Hepatocyte (in vitro differentiated cells): ENCODE measurements at regions not wholly inside any gene's neighbourhood (a gene's known extent, or its start where the extent isn't known, plus 50 kb on each side); places are given as distances from the start of the nearest gene placed in this dataset.

Experiments
- DNase-seq: peaks from one replicate; pipeline ENCODE4 v3.0.0-alpha.2; 2016; ENCODE audit warnings: low spot score
- H2AFZ ChIP-seq: fragments of 200-600 bp; sonication (generic); 2 replicates; pipeline ENCODE4 v1.6.0; 2016; ENCODE audit warnings: antibody characterized with exemption, mild to moderate bottlenecking
- H3K27ac ChIP-seq: fragments of 200-600 bp; sonication (generic); 2 replicates; pipeline ENCODE4 v1.5.1; 2016; ENCODE audit warnings: mild to moderate bottlenecking
- H3K27me3 ChIP-seq: fragments of 200-600 bp; sonication (generic); 2 replicates; pipeline ENCODE4 v1.6.1; 2016
- H3K36me3 ChIP-seq: fragments of 200-600 bp; sonication (generic); replicated peaks from 2 replicates; pipeline ENCODE4 v1.5.1; 2016; ENCODE audit warnings: low read depth; ENCODE audit not compliant: insufficient read depth
- H3K4me1 ChIP-seq: fragments of 200-600 bp; sonication (generic); 2 replicates; pipeline ENCODE4 v1.5.1; 2016; ENCODE audit warnings: mild to moderate bottlenecking, moderate library complexity; ENCODE audit not compliant: insufficient read depth
- H3K4me2 ChIP-seq: fragments of 200-600 bp; sonication (generic); 2 replicates; pipeline ENCODE4 v1.6.0; 2016
- H3K4me3 ChIP-seq: fragments of 200-600 bp; sonication (generic); 2 replicates; pipeline ENCODE4 v1.5.1; 2016; ENCODE audit warnings: mild to moderate bottlenecking
- H3K79me2 ChIP-seq: fragments of 200-600 bp; sonication (generic); 2 replicates; pipeline ENCODE4 v1.6.0; 2017; ENCODE audit warnings: mild to moderate bottlenecking
- H3K9me2 ChIP-seq: fragments of 200-600 bp; sonication (generic); replicated peaks from 2 replicates; pipeline ENCODE4 v1.6.0; 2017; ENCODE audit warnings: mild to moderate bottlenecking; ENCODE audit not compliant: insufficient read depth
- H3K9me3 ChIP-seq: fragments of 200-600 bp; sonication (generic); 2 replicates; pipeline ENCODE4 v1.5.1; 2016; ENCODE audit warnings: low read depth, mild to moderate bottlenecking
- H4K20me1 ChIP-seq: fragments of 200-600 bp; sonication (generic); 2 replicates; pipeline ENCODE4 v1.6.0; 2016; ENCODE audit warnings: mild to moderate bottlenecking; ENCODE audit not compliant: insufficient read depth, poor library complexity, severe bottlenecking
- CTCF ChIP-seq: fragments of 200-600 bp; sonication (generic); IDR thresholded peaks from 2 replicates; pipeline ENCODE4 v1.5.1; 2016; ENCODE audit warnings: antibody characterized with exemption, mild to moderate bottlenecking; ENCODE audit not compliant: poor library complexity
- EZH2 ChIP-seq: fragments of 200-600 bp; sonication (generic); IDR thresholded peaks from 2 replicates; pipeline ENCODE4 v1.6.1; 2016; ENCODE audit warnings: antibody characterized with exemption, mild to moderate bottlenecking, borderline replicate concordance
- EZH2phosphoT487 ChIP-seq: fragments of 200-600 bp; sonication (generic); IDR thresholded peaks from one replicate; pipeline ENCODE4 v1.6.1; 2018; ENCODE audit warnings: antibody characterized with exemption, mild to moderate bottlenecking, low read depth, moderate library complexity; ENCODE audit not compliant: unreplicated experiment, severe bottlenecking
- WGBS: methylation state at CpG from one replicate; pipeline ENCODE4 v1.1.6; 2016; ENCODE audit warnings: low lambda C conversion rate; ENCODE audit errors: missing lambda C conversion rate; 5-methylcytosine and 5-hydroxymethylcytosine counted together

DNA sequence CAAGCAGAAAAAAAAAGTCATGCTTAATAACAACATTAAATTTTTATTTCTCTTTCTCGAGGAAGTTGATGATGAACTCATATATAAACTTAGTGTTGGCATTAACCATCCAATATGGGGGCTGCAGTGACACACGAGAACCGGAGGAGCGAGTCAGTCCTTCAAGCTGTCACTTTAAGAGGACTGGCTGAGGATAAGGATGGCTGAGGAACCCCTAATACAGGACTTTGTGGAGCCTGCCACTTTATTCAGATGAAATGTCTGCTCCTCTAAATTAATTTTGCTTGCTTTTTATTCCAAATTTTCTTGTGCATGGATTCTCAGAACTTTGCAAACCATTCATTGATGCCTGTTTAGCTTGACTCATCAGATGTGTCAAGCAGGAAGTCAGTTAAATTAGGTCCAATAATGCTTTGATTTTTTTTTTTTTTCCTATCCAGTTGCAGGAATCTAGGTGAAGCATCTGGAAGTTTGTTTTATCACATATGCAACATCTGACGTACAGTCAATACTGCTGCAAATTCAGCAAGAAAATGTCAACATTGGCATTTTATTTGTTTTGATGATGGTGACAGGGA, 144.2 kb upstream of the COL5A1 start:
- Histone ChIP-seq H3K79me2 (no peaks in the 10 kb centered on the region), H3K4me2 (no peak overlapping the region), H3K9me3 (no peaks in the 10 kb centered on the region), H4K20me1 (no peaks in the 10 kb centered on the region), H3K36me3 (no peaks in the 10 kb centered on the region), H3K27ac (peak overlapping the region; percentile 36), H3K4me1 (peaks cover 15% of the 10 kb centered on the region), H2AFZ (no peak overlapping the region), H3K9me2 (no peaks in the 10 kb centered on the region), H3K4me3 (no peak overlapping the region), H3K27me3 (no peaks in the 10 kb centered on the region)
- no peak for TF ChIP-seq EZH2
- TF ChIP-seq CTCF: no peak
- TF ChIP-seq EZH2phosphoT487: no peak
- no peak for DNase-seq
- 56% methylated on average over 5 of the region's 5 CpGs for WGBS

DNA sequence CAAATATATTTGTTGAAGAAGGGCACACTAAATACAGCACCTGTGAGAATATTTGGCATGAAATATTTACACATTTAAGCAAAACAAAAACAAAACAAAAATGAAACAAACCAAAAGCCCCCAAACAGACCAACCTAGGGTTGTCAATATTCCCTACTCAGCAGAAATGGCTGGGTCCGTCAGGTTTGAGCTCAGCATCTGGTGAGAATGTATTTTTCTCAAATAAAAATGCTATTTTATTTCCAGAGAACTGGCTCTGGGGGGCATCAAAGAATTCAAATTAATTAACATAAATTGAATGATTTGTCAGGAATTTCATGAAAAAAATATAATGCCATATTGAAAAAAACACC, 142.8 kb upstream of the COL5A1 start:
- Histone ChIP-seq H3K27me3 (no peaks in the 10 kb centered on the region), H3K79me2 (no peaks in the 10 kb centered on the region), H3K9me3 (no peaks in the 10 kb centered on the region), H3K9me2 (no peaks in the 10 kb centered on the region), H3K4me1 (peaks cover 15% of the 10 kb centered on the region), H3K4me2 (no peak overlapping the region), H3K36me3 (no peaks in the 10 kb centered on the region), H3K27ac (peak overlapping the region; percentile 28), H2AFZ (no peak overlapping the region), H4K20me1 (no peaks in the 10 kb centered on the region), H3K4me3 (no peak overlapping the region)
- no peak for TF ChIP-seq EZH2
- no peak for TF ChIP-seq CTCF
- no peak for TF ChIP-seq EZH2phosphoT487
- WGBS: 91% methylated on average over 1 of the region's 1 CpG
- DNase-seq: no peak

GRCh38 chr9:134500931-134501760, 140.5 kb upstream of the COL5A1 start:
- no peaks in the 10 kb centered on the region for H3K79me2 ChIP-seq
- H3K27me3 ChIP-seq: no peaks in the 10 kb centered on the region
- no peaks in the 10 kb centered on the region for H3K9me2 ChIP-seq
- WGBS: 96% methylated on average over 40 of the region's 44 CpGs
- no peaks in the 10 kb centered on the region for H4K20me1 ChIP-seq
- DNase-seq: no peak
- no peak overlapping the region for H3K4me3 ChIP-seq
- H3K4me1 ChIP-seq: peaks cover 15% of the 10 kb centered on the region
- no peak overlapping the region for H3K4me2 ChIP-seq
- no peak overlapping the region for H2AFZ ChIP-seq
- no peak for TF ChIP-seq EZH2phosphoT487
- TF ChIP-seq EZH2: no peak
- H3K36me3 ChIP-seq: no peaks in the 10 kb centered on the region
- H3K9me3 ChIP-seq: no peaks in the 10 kb centered on the region
- no peak overlapping the region for H3K27ac ChIP-seq

- Histone ChIP-seq H3K79me2 (no peaks in the 10 kb centered on the region), H4K20me1 (no peaks in the 10 kb centered on the region), H3K36me3 (no peaks in the 10 kb centered on the region), H3K9me2 (no peaks in the 10 kb centered on the region), H2AFZ (no peak overlapping the region), H3K27me3 (no peaks in the 10 kb centered on the region), H3K4me3 (no peak overlapping the region), H3K27ac (peak overlapping the region; percentile 92), H3K9me3 (no peaks in the 10 kb centered on the region), H3K4me1 (peaks cover 15% of the 10 kb centered on the region), H3K4me2 (no peak overlapping the region)
- TF ChIP-seq EZH2: no peak
- no peak for TF ChIP-seq EZH2phosphoT487
- TF ChIP-seq CTCF: no peak
- DNase-seq: no peak
- 94% methylated on average over 14 of the region's 20 CpGs for WGBS
Measured at GRCh38 chr9:134501761-134502265, 139.8 kb upstream of the COL5A1 start.
